GM12878 (cell line): ENCODE measurements at regions not wholly inside any gene's neighbourhood (a gene's known extent, or its start where the extent isn't known, plus 50 kb on each side); places are given as distances from the start of the nearest gene placed in this dataset.

Source experiments
- CREB1 ChIP-seq: IDR thresholded peaks from 2 replicates; pipeline ENCODE4 v1.6.1; 2012; ENCODE audit warnings: low read depth, mild to moderate bottlenecking, inconsistent platforms
- JUND ChIP-seq: IDR thresholded peaks from 2 replicates; pipeline ENCODE4 v1.6.1; 2012; ENCODE audit warnings: low read depth, mild to moderate bottlenecking, low read length, improper control_type of control experiment, moderate library complexity
- MTA3 ChIP-seq: IDR thresholded peaks from 2 replicates; pipeline ENCODE4 v1.6.1; 2012; ENCODE audit warnings: low read length, inconsistent platforms, borderline replicate concordance
- NBN ChIP-seq: fragments of 450-650 bp; IDR thresholded peaks from 2 replicates; pipeline ENCODE4 v1.6.1; 2016
- NFIC ChIP-seq: IDR thresholded peaks from 2 replicates; pipeline ENCODE4 v1.6.1; 2012; ENCODE audit warnings: low read depth, mild to moderate bottlenecking, inconsistent platforms, low read length, moderate library complexity
- NFYB ChIP-seq: IDR thresholded peaks from 2 replicates; pipeline ENCODE4 v1.6.1; 2011; ENCODE audit warnings: low read depth, mild to moderate bottlenecking, low read length, improper control_type of control experiment, moderate library complexity; ENCODE audit not compliant: insufficient read depth
- PAX8 ChIP-seq: fragments of 450-650 bp; IDR thresholded peaks from 2 replicates; pipeline ENCODE4 v1.6.1; 2017; ENCODE audit warnings: mild to moderate bottlenecking, moderate library complexity
- SREBF2 ChIP-seq: IDR thresholded peaks from 2 replicates; pipeline ENCODE4 v1.6.1; 2012; ENCODE audit warnings: mild to moderate bottlenecking, low read length
- TF ChIP-seq, protein P1 (sequence below), 3 experiments: IDR thresholded peaks in 2 of 3; conservative IDR thresholded peaks in 1 of 3; 2 replicates each; pipeline ENCODE4 v1.5.1; 2011; ENCODE audit warnings: low read depth in 3 of 3, low read length in 3 of 3, mild to moderate bottlenecking in 3 of 3, control low read depth in 2 of 3, moderate library complexity in 2 of 3, inconsistent platforms in 1 of 3, mixed read lengths in 1 of 3; ENCODE audit not compliant: control insufficient read depth in 2 of 3, insufficient read depth in 1 of 3; ENCODE audit errors: extremely low read depth in 1 of 3
- TF ChIP-seq, protein P2 (sequence below): fragments of 450-650 bp; formaldehyde crosslinking; IDR thresholded peaks from 2 replicates; pipeline ENCODE4 v1.4.0; 2020; ENCODE audit warnings: mild to moderate bottlenecking, moderate library complexity
- TF ChIP-seq, protein P3 (sequence below): IDR thresholded peaks from 2 replicates; pipeline ENCODE4 v1.6.1; 2012; ENCODE audit warnings: mild to moderate bottlenecking, low read depth, low read length

DNA sequence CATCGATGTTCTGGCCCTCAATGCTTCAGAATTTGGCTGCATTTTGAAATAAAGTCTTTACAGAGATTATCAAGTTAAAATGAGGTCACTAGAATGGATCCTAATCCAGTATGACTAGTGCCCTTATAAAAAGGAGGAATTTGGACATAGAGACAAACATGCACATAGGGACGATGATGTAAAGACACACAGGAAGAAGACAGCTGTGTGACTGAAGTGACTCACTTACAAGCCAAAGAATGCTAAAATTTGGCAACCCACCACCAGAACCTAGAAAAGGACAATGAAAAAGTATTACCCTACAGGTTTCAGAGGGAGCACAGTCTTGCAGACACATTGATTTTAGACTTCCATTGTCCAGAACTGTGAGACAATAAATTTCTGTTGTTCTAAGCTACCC, 322.8 kb upstream of the GJE1 start:
- TF ChIP-seq, protein P1, sequence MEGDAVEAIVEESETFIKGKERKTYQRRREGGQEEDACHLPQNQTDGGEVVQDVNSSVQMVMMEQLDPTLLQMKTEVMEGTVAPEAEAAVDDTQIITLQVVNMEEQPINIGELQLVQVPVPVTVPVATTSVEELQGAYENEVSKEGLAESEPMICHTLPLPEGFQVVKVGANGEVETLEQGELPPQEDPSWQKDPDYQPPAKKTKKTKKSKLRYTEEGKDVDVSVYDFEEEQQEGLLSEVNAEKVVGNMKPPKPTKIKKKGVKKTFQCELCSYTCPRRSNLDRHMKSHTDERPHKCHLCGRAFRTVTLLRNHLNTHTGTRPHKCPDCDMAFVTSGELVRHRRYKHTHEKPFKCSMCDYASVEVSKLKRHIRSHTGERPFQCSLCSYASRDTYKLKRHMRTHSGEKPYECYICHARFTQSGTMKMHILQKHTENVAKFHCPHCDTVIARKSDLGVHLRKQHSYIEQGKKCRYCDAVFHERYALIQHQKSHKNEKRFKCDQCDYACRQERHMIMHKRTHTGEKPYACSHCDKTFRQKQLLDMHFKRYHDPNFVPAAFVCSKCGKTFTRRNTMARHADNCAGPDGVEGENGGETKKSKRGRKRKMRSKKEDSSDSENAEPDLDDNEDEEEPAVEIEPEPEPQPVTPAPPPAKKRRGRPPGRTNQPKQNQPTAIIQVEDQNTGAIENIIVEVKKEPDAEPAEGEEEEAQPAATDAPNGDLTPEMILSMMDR (IDR thresholded peaks at IDR 0.05 in 2 of 3, conservative IDR thresholded peaks at IDR 0.05 in 1 of 3; ENCODE audit: control insufficient read depth in 2 of 3, extremely low read depth in 1 of 3, insufficient read depth in 1 of 3, low read depth in 3 of 3, low read length in 3 of 3) = no peak
- TF ChIP-seq, protein P2, sequence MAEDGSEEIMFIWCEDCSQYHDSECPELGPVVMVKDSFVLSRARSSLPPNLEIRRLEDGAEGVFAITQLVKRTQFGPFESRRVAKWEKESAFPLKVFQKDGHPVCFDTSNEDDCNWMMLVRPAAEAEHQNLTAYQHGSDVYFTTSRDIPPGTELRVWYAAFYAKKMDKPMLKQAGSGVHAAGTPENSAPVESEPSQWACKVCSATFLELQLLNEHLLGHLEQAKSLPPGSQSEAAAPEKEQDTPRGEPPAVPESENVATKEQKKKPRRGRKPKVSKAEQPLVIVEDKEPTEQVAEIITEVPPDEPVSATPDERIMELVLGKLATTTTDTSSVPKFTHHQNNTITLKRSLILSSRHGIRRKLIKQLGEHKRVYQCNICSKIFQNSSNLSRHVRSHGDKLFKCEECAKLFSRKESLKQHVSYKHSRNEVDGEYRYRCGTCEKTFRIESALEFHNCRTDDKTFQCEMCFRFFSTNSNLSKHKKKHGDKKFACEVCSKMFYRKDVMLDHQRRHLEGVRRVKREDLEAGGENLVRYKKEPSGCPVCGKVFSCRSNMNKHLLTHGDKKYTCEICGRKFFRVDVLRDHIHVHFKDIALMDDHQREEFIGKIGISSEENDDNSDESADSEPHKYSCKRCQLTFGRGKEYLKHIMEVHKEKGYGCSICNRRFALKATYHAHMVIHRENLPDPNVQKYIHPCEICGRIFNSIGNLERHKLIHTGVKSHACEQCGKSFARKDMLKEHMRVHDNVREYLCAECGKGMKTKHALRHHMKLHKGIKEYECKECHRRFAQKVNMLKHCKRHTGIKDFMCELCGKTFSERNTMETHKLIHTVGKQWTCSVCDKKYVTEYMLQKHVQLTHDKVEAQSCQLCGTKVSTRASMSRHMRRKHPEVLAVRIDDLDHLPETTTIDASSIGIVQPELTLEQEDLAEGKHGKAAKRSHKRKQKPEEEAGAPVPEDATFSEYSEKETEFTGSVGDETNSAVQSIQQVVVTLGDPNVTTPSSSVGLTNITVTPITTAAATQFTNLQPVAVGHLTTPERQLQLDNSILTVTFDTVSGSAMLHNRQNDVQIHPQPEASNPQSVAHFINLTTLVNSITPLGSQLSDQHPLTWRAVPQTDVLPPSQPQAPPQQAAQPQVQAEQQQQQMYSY (CRISPR knock-in tag) = no peak
- TF ChIP-seq CREB1 = no peak
- no peak for TF ChIP-seq NFIC
- TF ChIP-seq NFYB = no peak
- TF ChIP-seq NBN = no peak
- no peak for TF ChIP-seq JUND
- TF ChIP-seq, protein P3, sequence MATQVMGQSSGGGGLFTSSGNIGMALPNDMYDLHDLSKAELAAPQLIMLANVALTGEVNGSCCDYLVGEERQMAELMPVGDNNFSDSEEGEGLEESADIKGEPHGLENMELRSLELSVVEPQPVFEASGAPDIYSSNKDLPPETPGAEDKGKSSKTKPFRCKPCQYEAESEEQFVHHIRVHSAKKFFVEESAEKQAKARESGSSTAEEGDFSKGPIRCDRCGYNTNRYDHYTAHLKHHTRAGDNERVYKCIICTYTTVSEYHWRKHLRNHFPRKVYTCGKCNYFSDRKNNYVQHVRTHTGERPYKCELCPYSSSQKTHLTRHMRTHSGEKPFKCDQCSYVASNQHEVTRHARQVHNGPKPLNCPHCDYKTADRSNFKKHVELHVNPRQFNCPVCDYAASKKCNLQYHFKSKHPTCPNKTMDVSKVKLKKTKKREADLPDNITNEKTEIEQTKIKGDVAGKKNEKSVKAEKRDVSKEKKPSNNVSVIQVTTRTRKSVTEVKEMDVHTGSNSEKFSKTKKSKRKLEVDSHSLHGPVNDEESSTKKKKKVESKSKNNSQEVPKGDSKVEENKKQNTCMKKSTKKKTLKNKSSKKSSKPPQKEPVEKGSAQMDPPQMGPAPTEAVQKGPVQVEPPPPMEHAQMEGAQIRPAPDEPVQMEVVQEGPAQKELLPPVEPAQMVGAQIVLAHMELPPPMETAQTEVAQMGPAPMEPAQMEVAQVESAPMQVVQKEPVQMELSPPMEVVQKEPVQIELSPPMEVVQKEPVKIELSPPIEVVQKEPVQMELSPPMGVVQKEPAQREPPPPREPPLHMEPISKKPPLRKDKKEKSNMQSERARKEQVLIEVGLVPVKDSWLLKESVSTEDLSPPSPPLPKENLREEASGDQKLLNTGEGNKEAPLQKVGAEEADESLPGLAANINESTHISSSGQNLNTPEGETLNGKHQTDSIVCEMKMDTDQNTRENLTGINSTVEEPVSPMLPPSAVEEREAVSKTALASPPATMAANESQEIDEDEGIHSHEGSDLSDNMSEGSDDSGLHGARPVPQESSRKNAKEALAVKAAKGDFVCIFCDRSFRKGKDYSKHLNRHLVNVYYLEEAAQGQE = no peak
- TF ChIP-seq SREBF2 = no peak
- TF ChIP-seq PAX8 = no peak
- no peak for TF ChIP-seq MTA3
